GM13976 (cell line): ENCODE measurements at regions not wholly inside any gene's neighbourhood (a gene's known extent, or its start where the extent isn't known, plus 50 kb on each side); places are given as distances from the start of the nearest gene placed in this dataset.

Source experiments
- DNase-seq: peaks from one replicate; pipeline ENCODE4 v3.0.0; 2012; ENCODE audit warnings: low spot score
- in situ Hi-C: fragments of 300-500 bp; cut with MboI; formaldehyde crosslinking; loops from one replicate; pipeline ENCODE4 v1.12.0; 2022; ENCODE audit warnings: low sequenced_read_pairs, mixed read lengths, inconsistent platforms; ENCODE audit not compliant: unreplicated experiment
- TF ChIP-seq, protein P1 (sequence below): IDR thresholded peaks from 2 replicates; pipeline ENCODE4 v1.5.1; 2012; ENCODE audit warnings: borderline replicate concordance, mild to moderate bottlenecking; ENCODE audit not compliant: insufficient read depth; ENCODE audit errors: extremely low read depth, missing control alignments, control extremely low read depth

DNA sequence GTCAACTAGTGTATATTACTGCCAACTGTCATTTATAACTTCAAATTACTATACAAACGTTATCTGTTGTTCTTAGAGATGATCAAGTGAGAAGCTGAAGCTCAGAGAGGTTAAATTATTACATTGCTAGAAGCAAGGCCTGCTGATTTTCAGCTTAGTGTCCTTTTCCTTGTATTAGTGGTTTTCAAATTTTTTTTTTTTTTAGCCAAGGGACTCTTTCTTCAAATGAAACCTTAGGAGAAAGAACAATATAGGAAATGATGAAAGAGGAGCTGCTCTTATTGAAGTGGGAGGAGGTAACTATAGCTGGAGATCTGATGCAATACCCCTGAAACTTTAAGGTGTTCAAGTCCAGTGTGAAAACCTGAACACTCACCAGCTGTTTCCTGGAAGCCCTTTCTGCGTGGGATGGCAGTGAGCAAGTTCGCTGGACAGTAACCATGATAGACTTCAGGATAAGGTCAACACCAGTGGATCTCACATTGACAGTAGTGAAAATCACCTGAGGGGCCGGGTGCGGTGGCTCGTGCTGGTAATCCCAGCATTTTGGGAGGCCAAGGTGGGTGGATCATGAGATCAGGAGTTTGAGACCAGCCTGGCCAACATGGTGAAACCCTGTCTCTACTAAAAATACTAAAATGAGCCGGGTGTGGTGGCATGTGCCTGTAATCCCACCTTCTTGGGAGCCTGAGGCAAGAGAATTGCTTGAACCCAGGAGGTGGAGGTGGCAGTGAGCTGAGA is 376.2 kb downstream of the EDEM1 start:
- in situ Hi-C loops: no loop called here
- DNase-seq: no peak
- TF ChIP-seq, protein P1, sequence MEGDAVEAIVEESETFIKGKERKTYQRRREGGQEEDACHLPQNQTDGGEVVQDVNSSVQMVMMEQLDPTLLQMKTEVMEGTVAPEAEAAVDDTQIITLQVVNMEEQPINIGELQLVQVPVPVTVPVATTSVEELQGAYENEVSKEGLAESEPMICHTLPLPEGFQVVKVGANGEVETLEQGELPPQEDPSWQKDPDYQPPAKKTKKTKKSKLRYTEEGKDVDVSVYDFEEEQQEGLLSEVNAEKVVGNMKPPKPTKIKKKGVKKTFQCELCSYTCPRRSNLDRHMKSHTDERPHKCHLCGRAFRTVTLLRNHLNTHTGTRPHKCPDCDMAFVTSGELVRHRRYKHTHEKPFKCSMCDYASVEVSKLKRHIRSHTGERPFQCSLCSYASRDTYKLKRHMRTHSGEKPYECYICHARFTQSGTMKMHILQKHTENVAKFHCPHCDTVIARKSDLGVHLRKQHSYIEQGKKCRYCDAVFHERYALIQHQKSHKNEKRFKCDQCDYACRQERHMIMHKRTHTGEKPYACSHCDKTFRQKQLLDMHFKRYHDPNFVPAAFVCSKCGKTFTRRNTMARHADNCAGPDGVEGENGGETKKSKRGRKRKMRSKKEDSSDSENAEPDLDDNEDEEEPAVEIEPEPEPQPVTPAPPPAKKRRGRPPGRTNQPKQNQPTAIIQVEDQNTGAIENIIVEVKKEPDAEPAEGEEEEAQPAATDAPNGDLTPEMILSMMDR: no peak

DNA sequence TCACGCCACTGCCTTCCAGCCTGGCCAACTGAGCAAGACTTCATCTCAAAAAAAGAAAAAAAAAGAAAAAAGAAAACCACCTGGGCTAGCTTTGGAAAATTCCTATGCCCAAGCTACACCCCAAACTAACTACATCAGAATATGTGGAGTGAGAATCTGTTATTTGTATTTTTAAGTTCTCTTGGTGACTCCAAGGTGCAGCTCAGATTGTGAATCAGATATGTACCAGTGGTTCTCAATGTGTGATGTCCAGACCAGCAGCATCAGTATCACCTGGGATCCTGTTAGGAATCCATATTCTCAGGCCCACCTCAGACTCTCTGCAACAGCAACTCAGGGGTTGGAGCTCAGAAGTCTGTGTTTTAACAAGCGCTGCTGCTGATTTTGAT is 376.8 kb downstream of the EDEM1 start:
- in situ Hi-C loops: no loop called here
- TF ChIP-seq, protein P1: no peak

DNA sequence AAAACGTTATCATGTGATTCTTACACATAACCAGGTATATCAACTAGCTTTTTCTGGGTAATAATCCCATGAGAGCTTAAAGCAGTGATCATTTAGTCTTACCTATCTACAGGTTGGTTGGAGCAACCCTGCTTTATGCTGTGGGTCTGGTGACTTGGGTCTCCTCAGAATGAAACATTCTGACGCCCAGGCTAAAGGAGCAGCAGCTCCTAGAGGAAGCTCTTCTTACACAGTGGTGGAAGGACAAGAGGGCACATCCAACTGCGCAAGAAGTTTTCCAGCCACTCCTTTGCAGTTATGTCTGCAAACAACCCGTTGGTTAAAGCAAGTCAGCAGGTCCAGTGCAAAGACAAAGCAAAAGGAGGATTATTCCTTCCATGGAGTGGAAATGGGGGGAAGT is 377.5 kb downstream of the EDEM1 start:
- in situ Hi-C loops: no loop called here
- TF ChIP-seq, protein P1: no peak
- DNase-seq: no peak

More for the DNA sequence above, 376.8 kb downstream of the EDEM1 start:
- DNase-seq: no peak

DNA sequence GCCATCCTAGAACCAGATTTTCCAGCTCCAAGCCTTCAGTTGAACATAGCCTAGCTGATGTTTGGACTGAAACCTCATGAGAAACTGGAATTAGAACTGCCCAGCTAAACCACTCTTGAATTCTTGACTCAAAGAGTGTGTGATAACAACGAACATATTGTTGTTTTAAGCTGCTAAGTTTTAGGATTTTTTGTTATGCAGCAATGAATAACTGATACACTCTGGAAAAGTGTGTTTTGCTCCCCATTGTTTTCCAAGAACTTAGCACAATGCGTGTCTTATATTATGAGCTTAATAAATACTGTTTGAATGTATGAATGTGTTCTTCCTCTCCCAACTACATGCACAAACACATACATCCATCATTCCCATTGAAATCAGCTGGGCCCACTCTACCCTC is 379.6 kb downstream of the EDEM1 start:
- no peak for DNase-seq
- TF ChIP-seq, protein P1: no peak
- in situ Hi-C loops: no loop called here

DNA sequence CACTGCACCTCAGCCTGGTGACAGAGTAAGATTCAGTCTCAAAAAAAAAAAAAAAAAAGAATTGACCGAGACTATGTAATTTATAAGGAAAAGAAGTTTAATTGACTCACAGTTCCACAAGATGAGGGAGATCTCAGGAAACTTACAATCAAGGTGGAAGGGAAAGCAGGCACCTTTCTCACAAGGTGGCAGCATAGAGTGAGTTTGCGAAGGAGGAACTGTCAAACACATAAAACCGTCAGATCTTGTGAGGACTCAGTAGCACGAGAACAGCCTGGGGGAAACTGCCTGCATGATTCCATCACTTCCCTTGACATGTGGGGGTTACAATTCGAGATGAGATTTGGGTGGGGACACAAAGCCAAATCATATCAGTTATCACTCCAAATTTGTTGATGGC is 380.9 kb downstream of the EDEM1 start:
- DNase-seq: no peak
- in situ Hi-C loops: no loop called here
- TF ChIP-seq, protein P1: no peak

DNA sequence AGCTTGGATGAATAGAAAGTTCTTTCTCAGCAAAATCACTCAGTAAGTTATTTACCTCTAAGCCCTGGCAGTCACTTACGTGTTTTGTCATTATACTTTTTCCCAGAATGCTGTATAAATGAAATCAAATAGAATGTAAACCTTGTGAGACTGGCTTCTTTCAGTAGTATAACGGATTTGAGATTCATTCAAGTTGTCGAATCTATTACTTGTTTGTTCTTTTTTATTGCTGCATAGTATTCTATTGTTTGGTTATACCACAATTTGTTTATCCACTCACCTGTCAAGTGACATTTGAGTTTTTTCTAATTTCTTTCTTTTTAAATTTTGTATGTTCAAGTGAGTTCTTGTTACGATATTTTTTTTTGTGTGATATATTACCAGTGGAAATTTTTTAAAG is 381.6 kb downstream of the EDEM1 start:
- TF ChIP-seq, protein P1: no peak
- DNase-seq: no peak
- in situ Hi-C loops: no loop called here

DNA sequence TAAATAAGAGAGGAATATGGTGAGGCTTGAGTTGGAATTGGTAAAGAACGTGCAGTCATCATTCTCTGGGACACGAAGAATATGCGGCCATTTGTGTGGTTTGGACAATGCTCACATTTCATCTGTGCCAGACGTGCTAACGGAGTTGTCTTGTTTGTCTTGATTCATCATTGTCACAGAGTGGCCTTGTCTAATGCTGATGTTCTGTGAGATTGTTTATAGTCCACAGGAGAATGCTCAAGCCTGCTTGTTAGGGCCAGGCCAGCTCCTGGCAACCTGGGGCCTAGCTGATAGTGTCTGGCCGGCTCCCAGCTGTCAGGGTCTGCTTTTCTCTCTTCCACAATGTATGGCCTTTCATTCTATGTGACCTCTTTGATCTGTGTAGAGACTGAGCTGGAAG is 384.7 kb downstream of the EDEM1 start:
- TF ChIP-seq, protein P1: no peak
- no peak for DNase-seq
- in situ Hi-C loops: no loop called here
